Natural killer cell (primary cell): ENCODE measurements at regions not wholly inside any gene's neighbourhood (a gene's known extent, or its start where the extent isn't known, plus 50 kb on each side); places are given as distances from the start of the nearest gene placed in this dataset.

ENCODE experiments used
- ATAC-seq, 3 donors: fragments of 150-1000 bp in 2 of 3; fragments of 200-7000 bp in 1 of 3; cut with Tn5 transposase; 1 replicate in 1 of 3; 2 replicates in 2 of 3; pipeline ENCODE4 v1.10.0; 2021; ENCODE audit warnings: mild to moderate bottlenecking in 2 of 3, moderate library complexity in 2 of 3
- DNase-seq, 2 donors: peaks; one replicate each; pipeline versions ENCODE4 v3.0.0 to v3.0.0-alpha.2; 2013 to 2021; ENCODE audit warnings: mixed read lengths in 1 of 2
- H3K27ac ChIP-seq: one replicate; pipeline ENCODE4 v1.5.1; 2013; ENCODE audit warnings: mild to moderate bottlenecking, low read length
- H3K27me3 ChIP-seq: one replicate; pipeline ENCODE4 v1.6.1; 2013; ENCODE audit warnings: low read length; ENCODE audit not compliant: control insufficient read depth, insufficient read depth
- H3K36me3 ChIP-seq: one replicate; pipeline ENCODE4 v1.6.1; 2013; ENCODE audit warnings: low read length; ENCODE audit not compliant: control insufficient read depth, insufficient read depth
- H3K4me1 ChIP-seq: one replicate; pipeline ENCODE4 v1.6.1; 2013; ENCODE audit warnings: low read length; ENCODE audit not compliant: control insufficient read depth, insufficient read depth
- H3K4me3 ChIP-seq: one replicate; pipeline ENCODE4 v1.5.1; 2013; ENCODE audit warnings: low read length
- H3K9me3 ChIP-seq: one replicate; pipeline ENCODE4 v1.6.1; 2013; ENCODE audit warnings: low read length; ENCODE audit not compliant: control insufficient read depth, insufficient read depth
- H3K27ac Mint-ChIP-seq, 2 donors: one replicate each; pipeline ENCODE4 v1.8.0; 2022; ENCODE audit warnings: mild to moderate bottlenecking in 2 of 2, mixed read lengths in 2 of 2, moderate library complexity in 1 of 2
- H3K27me3 Mint-ChIP-seq, 2 donors: one replicate each; pipeline ENCODE4 v1.8.0; 2022; ENCODE audit warnings: low read depth in 2 of 2, mixed read lengths in 2 of 2
- H3K36me3 Mint-ChIP-seq: one replicate; pipeline ENCODE4 v1.8.0; 2022; ENCODE audit warnings: mixed read lengths
- H3K4me1 Mint-ChIP-seq, 2 donors: one replicate each; pipeline ENCODE4 v1.8.0; 2022; ENCODE audit warnings: mixed read lengths in 2 of 2
- H3K4me3 Mint-ChIP-seq: one replicate; pipeline ENCODE4 v1.8.0; 2022; ENCODE audit warnings: mild to moderate bottlenecking, moderate library complexity, mixed read lengths
- H3K9me3 Mint-ChIP-seq, 2 donors: one replicate each; pipeline ENCODE4 v1.8.0; 2022; ENCODE audit warnings: mixed read lengths in 2 of 2
- WGBS: methylation state at CpG from one replicate; pipeline ENCODE4 v1.1.7; 2013; ENCODE audit warnings: missing lambda C conversion rate; ENCODE audit not compliant: insufficient coverage; 5-methylcytosine and 5-hydroxymethylcytosine counted together
- intact Hi-C: fragments of 100-400 bp; cut with micrococcal nuclease; formaldehyde crosslinking; loops from one replicate; pipeline ENCODE4 v1.14.2; 2022
- TF ChIP-seq, protein P1 (sequence below): fragments of 200-600 bp; IDR thresholded peaks from one replicate; pipeline ENCODE4 v1.8.0; 2022; ENCODE audit warnings: antibody characterized with exemption

DNA sequence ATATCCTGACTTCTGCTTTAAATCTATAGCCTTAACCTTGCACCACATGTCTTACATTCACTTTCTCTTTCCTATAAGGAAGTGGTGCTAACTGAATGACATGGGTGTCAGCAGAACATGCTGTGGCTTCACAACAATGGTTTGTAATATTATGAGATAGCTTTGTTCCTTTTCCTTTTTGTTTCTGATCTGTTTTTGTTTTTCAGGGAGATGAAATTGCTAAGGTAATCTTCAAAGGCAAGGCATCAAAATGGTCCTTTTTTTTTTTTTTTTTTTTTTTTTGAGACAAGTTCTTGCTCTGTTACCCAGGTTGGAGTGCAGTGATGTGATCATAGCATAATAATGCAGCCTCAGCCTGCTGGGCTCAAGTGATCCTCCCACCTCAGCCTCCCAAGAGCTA lies 53.6 kb upstream of the RANBP6 start:
- intact Hi-C loops = loop anchor here (2.0 kb wide), 1 partner anchor 120 kb away; no protein-coding TSS in a partner anchor
- peaks cover 17% of the 10 kb centered on the region for H3K4me1 ChIP-seq
- TF ChIP-seq, protein P1, sequence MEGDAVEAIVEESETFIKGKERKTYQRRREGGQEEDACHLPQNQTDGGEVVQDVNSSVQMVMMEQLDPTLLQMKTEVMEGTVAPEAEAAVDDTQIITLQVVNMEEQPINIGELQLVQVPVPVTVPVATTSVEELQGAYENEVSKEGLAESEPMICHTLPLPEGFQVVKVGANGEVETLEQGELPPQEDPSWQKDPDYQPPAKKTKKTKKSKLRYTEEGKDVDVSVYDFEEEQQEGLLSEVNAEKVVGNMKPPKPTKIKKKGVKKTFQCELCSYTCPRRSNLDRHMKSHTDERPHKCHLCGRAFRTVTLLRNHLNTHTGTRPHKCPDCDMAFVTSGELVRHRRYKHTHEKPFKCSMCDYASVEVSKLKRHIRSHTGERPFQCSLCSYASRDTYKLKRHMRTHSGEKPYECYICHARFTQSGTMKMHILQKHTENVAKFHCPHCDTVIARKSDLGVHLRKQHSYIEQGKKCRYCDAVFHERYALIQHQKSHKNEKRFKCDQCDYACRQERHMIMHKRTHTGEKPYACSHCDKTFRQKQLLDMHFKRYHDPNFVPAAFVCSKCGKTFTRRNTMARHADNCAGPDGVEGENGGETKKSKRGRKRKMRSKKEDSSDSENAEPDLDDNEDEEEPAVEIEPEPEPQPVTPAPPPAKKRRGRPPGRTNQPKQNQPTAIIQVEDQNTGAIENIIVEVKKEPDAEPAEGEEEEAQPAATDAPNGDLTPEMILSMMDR = no peak
- Mint-ChIP-seq H3K27me3 (peaks cover 0 to 10% of the 10 kb centered on the region in 2 donors), H3K4me1 (peaks cover 25 to 34% of the 10 kb centered on the region in 2 donors), H3K27ac (peak overlapping the region; percentile 69 to 87), H3K4me3 (peak overlapping the region; percentile 79), H3K9me3 (no peaks in the 10 kb centered on the region), H3K36me3 (no peaks in the 10 kb centered on the region)
- H3K27me3 ChIP-seq = no peaks in the 10 kb centered on the region
- peak; percentile 96 to 100 (median 97) for ATAC-seq
- H3K4me3 ChIP-seq = no peak overlapping the region
- H3K27ac ChIP-seq = peak overlapping the region; percentile 73
- no peaks in the 10 kb centered on the region for H3K9me3 ChIP-seq
- DNase-seq = peak in 1 of 2 donors; percentile 77
- no peaks in the 10 kb centered on the region for H3K36me3 ChIP-seq

DNA sequence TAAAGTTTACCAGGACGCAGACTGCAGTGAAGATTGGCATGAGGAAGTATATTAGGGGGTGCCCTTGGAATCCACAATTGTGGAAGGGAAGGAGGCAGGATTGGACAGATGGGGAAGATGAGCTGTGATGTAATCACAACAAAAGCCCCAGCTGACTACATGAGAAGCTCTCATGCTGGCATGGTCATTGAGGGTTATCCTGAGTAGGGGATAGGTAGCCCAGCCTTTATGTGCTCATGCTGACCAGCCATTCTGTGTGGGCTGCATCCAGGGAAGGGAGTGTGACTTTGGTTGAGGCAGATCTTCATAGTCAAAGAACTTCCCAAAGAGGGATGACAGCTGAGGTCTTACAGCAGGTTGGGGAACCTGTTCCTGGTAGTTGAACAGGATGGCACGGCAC lies 52.0 kb upstream of the RANBP6 start:
- H3K9me3 Mint-ChIP-seq = no peaks in the 10 kb centered on the region

More for the DNA sequence above, 52.0 kb upstream of the RANBP6 start:
- TF ChIP-seq, protein P1 = no peak
- H3K27me3 ChIP-seq = no peaks in the 10 kb centered on the region
- Mint-ChIP-seq H3K27ac (peak overlapping the region in 1 of 2 donors; percentile 4), H3K36me3 (no peaks in the 10 kb centered on the region), H3K4me3 (no peak overlapping the region), H3K4me1 (peaks cover 25 to 39% of the 10 kb centered on the region in 2 donors), H3K27me3 (peaks cover 0 to 14% of the 10 kb centered on the region in 2 donors)
- DNase-seq (no peak), ATAC-seq (no peak)
- 100% methylated on average over 2 of the region's 2 CpGs for WGBS
- peaks cover 21% of the 10 kb centered on the region for H3K4me1 ChIP-seq
- no peak overlapping the region for H3K4me3 ChIP-seq
- no peaks in the 10 kb centered on the region for H3K36me3 ChIP-seq
- H3K27ac ChIP-seq = no peak overlapping the region
- intact Hi-C loops = no loop called here
- H3K9me3 ChIP-seq = no peaks in the 10 kb centered on the region
